OCI-LY7 (cell line): ENCODE measurements at regions not wholly inside any gene's neighbourhood (a gene's known extent, or its start where the extent isn't known, plus 50 kb on each side); places are given as distances from the start of the nearest gene placed in this dataset.

Experiments
- BruUV-seq: library from RNA; stranded (reverse); fragments of 400-500 nt; replicated peaks from 2 replicates; lab custom pipeline; 2021; lab: Mats Ljungman, UMichigan
- CTCF ChIA-PET: fragments of 300-600 bp; sonication (Branson Sonifier 250); formaldehyde crosslinking; loops from one replicate; lab custom pipeline; 2022; ENCODE audit warnings: antibody characterized with exemption; ENCODE audit not compliant: unreplicated experiment; lab: Charles Lee
- POLR2A ChIA-PET: fragments of 300-600 bp; sonication (Branson Sonifier 250); formaldehyde crosslinking; loops from one replicate; lab custom pipeline; 2022; ENCODE audit warnings: antibody characterized with exemption; lab: Charles Lee
- DNase-seq: peaks from one replicate; pipeline ENCODE4 v3.0.0-alpha.2; 2015; ENCODE audit warnings: low spot score
- H2AFZ ChIP-seq: fragments of 200-600 bp; sonication (generic), shearing (Covaris generic); 2 replicates; pipeline ENCODE4 v1.6.1; 2014; ENCODE audit warnings: mild to moderate bottlenecking, antibody characterized with exemption, low read length, moderate library complexity
- H3K27ac ChIP-seq: fragments of 200-600 bp; sonication (generic); 2 replicates; pipeline ENCODE4 v1.5.1; 2014; ENCODE audit warnings: mixed run types, low read depth, mild to moderate bottlenecking, moderate library complexity, low read length, inconsistent platforms; ENCODE audit not compliant: poor library complexity, severe bottlenecking
- H3K36me3 ChIP-seq: fragments of 200-600 bp; sonication (generic); 2 replicates; pipeline ENCODE4 v1.6.1; 2014; ENCODE audit warnings: mild to moderate bottlenecking, antibody characterized with exemption, low read length, moderate library complexity, mixed read lengths; ENCODE audit not compliant: insufficient read depth
- H3K4me1 ChIP-seq: fragments of 200-600 bp; sonication (generic); 2 replicates; pipeline ENCODE4 v1.5.1; 2014; ENCODE audit warnings: mild to moderate bottlenecking, low read length; ENCODE audit not compliant: insufficient read depth, poor library complexity, severe bottlenecking
- H3K4me2 ChIP-seq: fragments of 200-600 bp; sonication (generic); 2 replicates; pipeline ENCODE4 v1.6.1; 2014; ENCODE audit warnings: mild to moderate bottlenecking, low read length
- H3K4me3 ChIP-seq: fragments of 200-600 bp; sonication (generic); 2 replicates; pipeline ENCODE4 v1.5.1; 2014; ENCODE audit warnings: mild to moderate bottlenecking, low read depth, low read length; ENCODE audit not compliant: poor library complexity, severe bottlenecking
- H3K79me2 ChIP-seq: fragments of 200-600 bp; sonication (generic); 2 replicates; pipeline ENCODE4 v1.6.1; 2016; ENCODE audit warnings: low read depth, mild to moderate bottlenecking, low read length, moderate library complexity, mixed read lengths; ENCODE audit not compliant: insufficient read depth
- H3K9me2 ChIP-seq: fragments of 200-600 bp; sonication (generic); 2 replicates; pipeline ENCODE4 v1.6.1; 2016; ENCODE audit warnings: mild to moderate bottlenecking, low read length, mixed read lengths; ENCODE audit not compliant: insufficient read depth
- H3K9me3 ChIP-seq: fragments of 200-600 bp; sonication (generic); 2 replicates; pipeline ENCODE4 v1.6.1; 2014; ENCODE audit warnings: mild to moderate bottlenecking, mixed run types, low read length, mixed read lengths
- H4K20me1 ChIP-seq: fragments of 200-600 bp; sonication (generic); 2 replicates; pipeline ENCODE4 v1.6.1; 2014; ENCODE audit warnings: mild to moderate bottlenecking, antibody characterized with exemption, low read length, moderate library complexity, mixed read lengths; ENCODE audit not compliant: insufficient read depth
- EZH2phosphoT487 ChIP-seq: fragments of 200-600 bp; sonication (generic); IDR thresholded peaks from 2 replicates; pipeline ENCODE4 v1.6.1; 2018; ENCODE audit warnings: low read depth, borderline replicate concordance, mild to moderate bottlenecking, mixed run types, antibody characterized with exemption, low read length, moderate library complexity, mixed read lengths
- intact Hi-C: fragments of 100-400 bp; cut with micrococcal nuclease; formaldehyde crosslinking; loops from one replicate; pipeline ENCODE4 v1.10.0; 2022; ENCODE audit not compliant: unreplicated experiment
- TF ChIP-seq, protein P1 (sequence below): fragments of 200-600 bp; sonication (generic); conservative IDR thresholded peaks from 2 replicates; pipeline ENCODE4 v1.5.1; 2014; ENCODE audit warnings: mild to moderate bottlenecking, antibody characterized with exemption, low read length, moderate library complexity, mixed read lengths

- ChIA-PET POLR2A (no interaction called here), CTCF (no interaction called here)
- Histone ChIP-seq H3K4me1 (no peaks in the 10 kb centered on the region), H3K9me2 (no peaks in the 10 kb centered on the region), H4K20me1 (no peaks in the 10 kb centered on the region), H3K79me2 (no peaks in the 10 kb centered on the region), H3K27ac (no peak overlapping the region), H3K9me3 (no peaks in the 10 kb centered on the region), H3K4me2 (no peak overlapping the region), H3K4me3 (no peak overlapping the region), H2AFZ (no peak overlapping the region), H3K36me3 (no peaks in the 10 kb centered on the region)
- intact Hi-C loops, result no loop called here
- no peak for DNase-seq
- TF ChIP-seq, protein P1, sequence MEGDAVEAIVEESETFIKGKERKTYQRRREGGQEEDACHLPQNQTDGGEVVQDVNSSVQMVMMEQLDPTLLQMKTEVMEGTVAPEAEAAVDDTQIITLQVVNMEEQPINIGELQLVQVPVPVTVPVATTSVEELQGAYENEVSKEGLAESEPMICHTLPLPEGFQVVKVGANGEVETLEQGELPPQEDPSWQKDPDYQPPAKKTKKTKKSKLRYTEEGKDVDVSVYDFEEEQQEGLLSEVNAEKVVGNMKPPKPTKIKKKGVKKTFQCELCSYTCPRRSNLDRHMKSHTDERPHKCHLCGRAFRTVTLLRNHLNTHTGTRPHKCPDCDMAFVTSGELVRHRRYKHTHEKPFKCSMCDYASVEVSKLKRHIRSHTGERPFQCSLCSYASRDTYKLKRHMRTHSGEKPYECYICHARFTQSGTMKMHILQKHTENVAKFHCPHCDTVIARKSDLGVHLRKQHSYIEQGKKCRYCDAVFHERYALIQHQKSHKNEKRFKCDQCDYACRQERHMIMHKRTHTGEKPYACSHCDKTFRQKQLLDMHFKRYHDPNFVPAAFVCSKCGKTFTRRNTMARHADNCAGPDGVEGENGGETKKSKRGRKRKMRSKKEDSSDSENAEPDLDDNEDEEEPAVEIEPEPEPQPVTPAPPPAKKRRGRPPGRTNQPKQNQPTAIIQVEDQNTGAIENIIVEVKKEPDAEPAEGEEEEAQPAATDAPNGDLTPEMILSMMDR, result no peak
- no peak for TF ChIP-seq EZH2phosphoT487
- no TSS peak for BruUV-seq
These were observed 132.0 kb downstream of the INHBB start for GRCh38 chr2:120477831-120478481.

DNA sequence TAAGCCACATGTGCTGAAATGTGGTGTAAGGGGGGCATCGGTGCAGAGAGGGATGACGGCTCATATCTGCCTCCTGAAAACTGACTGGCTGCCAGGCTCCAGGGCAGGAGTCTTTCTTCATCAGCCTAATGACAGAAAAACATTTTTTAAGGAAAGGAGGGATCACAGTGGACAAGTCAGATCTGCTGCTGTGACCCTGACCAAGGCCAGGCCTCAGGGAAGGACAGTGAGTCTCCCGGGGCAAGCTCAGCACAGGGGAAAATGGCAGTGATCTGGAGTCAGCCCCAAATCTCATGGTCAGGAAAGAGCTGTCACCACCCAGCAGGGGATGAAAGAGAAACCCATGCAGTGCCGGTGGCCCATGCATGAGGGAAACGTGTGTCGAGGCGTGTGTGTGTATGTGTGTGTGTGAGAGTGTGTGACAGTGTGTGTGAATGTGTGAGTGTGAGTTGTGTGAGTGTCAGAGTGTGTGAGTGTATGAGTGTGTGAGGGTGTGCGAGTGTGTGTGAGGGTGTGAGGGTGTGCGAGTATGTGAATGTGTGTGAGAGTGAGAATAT, 134.5 kb downstream of the INHBB start:
- ChIA-PET POLR2A (no interaction called here), CTCF (interaction anchor here (0.5 kb wide), 1 partner anchor 614 kb away, joined by 5 read pairs; no protein-coding TSS in a partner anchor)
- H3K4me3 ChIP-seq, result no peak overlapping the region
- no peaks in the 10 kb centered on the region for H3K9me2 ChIP-seq
- H2AFZ ChIP-seq, result no peak overlapping the region
- DNase-seq, result no peak
- no TSS peak for BruUV-seq
- no peaks in the 10 kb centered on the region for H3K36me3 ChIP-seq
- no peaks in the 10 kb centered on the region for H4K20me1 ChIP-seq
- no peak overlapping the region for H3K4me2 ChIP-seq
- no peaks in the 10 kb centered on the region for H3K9me3 ChIP-seq
- no peak overlapping the region for H3K27ac ChIP-seq
- TF ChIP-seq, protein P1, result no peak
- TF ChIP-seq EZH2phosphoT487, result no peak
- intact Hi-C loops, result no loop called here
- H3K4me1 ChIP-seq, result no peaks in the 10 kb centered on the region
- H3K79me2 ChIP-seq, result no peaks in the 10 kb centered on the region

- BruUV-seq, result no TSS peak
- ChIA-PET CTCF (no interaction called here), POLR2A (no interaction called here)
- Histone ChIP-seq H3K4me3 (no peak overlapping the region), H3K79me2 (no peaks in the 10 kb centered on the region), H3K27ac (no peak overlapping the region), H3K4me1 (no peaks in the 10 kb centered on the region), H3K9me3 (no peaks in the 10 kb centered on the region), H2AFZ (no peak overlapping the region), H4K20me1 (no peaks in the 10 kb centered on the region), H3K36me3 (no peaks in the 10 kb centered on the region), H3K4me2 (no peak overlapping the region), H3K9me2 (no peaks in the 10 kb centered on the region)
- no peak for DNase-seq
- TF ChIP-seq EZH2phosphoT487, result no peak
- intact Hi-C loops, result no loop called here
These were observed 135.0 kb downstream of the INHBB start for GRCh38 chr2:120480903-120481445.
